ENCODE measurements at regions not wholly inside any gene's neighbourhood (a gene's known extent, or its start where the extent isn't known, plus 50 kb on each side); places are given as distances from the start of the nearest gene placed in this dataset.

DNA sequence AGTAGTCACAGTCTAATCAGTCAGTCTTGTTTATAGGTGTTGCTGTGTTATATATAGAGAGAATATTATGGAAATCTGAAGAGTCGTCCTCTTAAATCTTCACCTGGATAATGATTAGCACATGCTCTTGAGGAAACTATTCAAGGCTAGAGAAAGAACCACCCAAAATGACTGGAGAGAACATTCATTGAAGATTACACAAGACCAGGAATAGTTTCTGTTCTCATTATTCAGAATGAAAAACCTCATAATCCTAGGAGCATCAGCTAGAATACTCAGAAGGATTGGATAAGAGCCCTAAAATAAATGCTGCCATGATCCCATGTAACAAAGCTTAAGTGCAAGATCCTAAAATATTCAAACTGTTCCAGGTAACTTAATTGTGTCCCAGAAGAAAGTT, 278.2 kb upstream of the PREP start:
- TF ChIP-seq, protein P1, sequence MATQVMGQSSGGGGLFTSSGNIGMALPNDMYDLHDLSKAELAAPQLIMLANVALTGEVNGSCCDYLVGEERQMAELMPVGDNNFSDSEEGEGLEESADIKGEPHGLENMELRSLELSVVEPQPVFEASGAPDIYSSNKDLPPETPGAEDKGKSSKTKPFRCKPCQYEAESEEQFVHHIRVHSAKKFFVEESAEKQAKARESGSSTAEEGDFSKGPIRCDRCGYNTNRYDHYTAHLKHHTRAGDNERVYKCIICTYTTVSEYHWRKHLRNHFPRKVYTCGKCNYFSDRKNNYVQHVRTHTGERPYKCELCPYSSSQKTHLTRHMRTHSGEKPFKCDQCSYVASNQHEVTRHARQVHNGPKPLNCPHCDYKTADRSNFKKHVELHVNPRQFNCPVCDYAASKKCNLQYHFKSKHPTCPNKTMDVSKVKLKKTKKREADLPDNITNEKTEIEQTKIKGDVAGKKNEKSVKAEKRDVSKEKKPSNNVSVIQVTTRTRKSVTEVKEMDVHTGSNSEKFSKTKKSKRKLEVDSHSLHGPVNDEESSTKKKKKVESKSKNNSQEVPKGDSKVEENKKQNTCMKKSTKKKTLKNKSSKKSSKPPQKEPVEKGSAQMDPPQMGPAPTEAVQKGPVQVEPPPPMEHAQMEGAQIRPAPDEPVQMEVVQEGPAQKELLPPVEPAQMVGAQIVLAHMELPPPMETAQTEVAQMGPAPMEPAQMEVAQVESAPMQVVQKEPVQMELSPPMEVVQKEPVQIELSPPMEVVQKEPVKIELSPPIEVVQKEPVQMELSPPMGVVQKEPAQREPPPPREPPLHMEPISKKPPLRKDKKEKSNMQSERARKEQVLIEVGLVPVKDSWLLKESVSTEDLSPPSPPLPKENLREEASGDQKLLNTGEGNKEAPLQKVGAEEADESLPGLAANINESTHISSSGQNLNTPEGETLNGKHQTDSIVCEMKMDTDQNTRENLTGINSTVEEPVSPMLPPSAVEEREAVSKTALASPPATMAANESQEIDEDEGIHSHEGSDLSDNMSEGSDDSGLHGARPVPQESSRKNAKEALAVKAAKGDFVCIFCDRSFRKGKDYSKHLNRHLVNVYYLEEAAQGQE (IDR thresholded peaks at IDR 0.05; ENCODE audit: unreplicated experiment): no peak
- TF ChIP-seq EZH2phosphoT487 (IDR thresholded peaks at IDR 0.05; ENCODE audit: unreplicated experiment) (no peak), POLR2AphosphoS5 (IDR thresholded peaks at IDR 0.05; ENCODE audit: low read depth) (no peak), JUNB (IDR thresholded peaks at IDR 0.05; ENCODE audit: unreplicated experiment) (no peak), EZH2 (IDR thresholded peaks at IDR 0.05; ENCODE audit: low read depth, unreplicated experiment) (no peak), CREB1 (CRISPR knock-in tag; IDR thresholded peaks at IDR 0.05; ENCODE audit: low read depth) (no peak)
- TF ChIP-seq, protein P2, sequence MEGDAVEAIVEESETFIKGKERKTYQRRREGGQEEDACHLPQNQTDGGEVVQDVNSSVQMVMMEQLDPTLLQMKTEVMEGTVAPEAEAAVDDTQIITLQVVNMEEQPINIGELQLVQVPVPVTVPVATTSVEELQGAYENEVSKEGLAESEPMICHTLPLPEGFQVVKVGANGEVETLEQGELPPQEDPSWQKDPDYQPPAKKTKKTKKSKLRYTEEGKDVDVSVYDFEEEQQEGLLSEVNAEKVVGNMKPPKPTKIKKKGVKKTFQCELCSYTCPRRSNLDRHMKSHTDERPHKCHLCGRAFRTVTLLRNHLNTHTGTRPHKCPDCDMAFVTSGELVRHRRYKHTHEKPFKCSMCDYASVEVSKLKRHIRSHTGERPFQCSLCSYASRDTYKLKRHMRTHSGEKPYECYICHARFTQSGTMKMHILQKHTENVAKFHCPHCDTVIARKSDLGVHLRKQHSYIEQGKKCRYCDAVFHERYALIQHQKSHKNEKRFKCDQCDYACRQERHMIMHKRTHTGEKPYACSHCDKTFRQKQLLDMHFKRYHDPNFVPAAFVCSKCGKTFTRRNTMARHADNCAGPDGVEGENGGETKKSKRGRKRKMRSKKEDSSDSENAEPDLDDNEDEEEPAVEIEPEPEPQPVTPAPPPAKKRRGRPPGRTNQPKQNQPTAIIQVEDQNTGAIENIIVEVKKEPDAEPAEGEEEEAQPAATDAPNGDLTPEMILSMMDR (conservative IDR thresholded peaks at IDR 0.05; ENCODE audit: low read depth in 2 of 2): no peak
